GM12878 (cell line): ENCODE measurements at regions not wholly inside any gene's neighbourhood (a gene's known extent, or its start where the extent isn't known, plus 50 kb on each side); places are given as distances from the start of the nearest gene placed in this dataset.

Experiments
- ETV6 ChIP-seq, 2 experiments: fragments of 450-650 bp in 1 of 2; IDR thresholded peaks in 1 of 2; conservative IDR thresholded peaks in 1 of 2; 2 replicates each; pipeline ENCODE4 v1.6.1; 2014; ENCODE audit warnings: antibody characterized with exemption in 1 of 2, borderline replicate concordance in 1 of 2, low read depth in 1 of 2, mild to moderate bottlenecking in 1 of 2, moderate library complexity in 1 of 2
- MYC ChIP-seq: IDR thresholded peaks from 2 replicates; pipeline ENCODE4 v1.6.1; 2011; ENCODE audit warnings: mild to moderate bottlenecking, low read length, moderate library complexity, inconsistent platforms; ENCODE audit not compliant: insufficient read depth, insufficient replicate concordance, insufficient read length, severe bottlenecking
- TBL1XR1 ChIP-seq: IDR thresholded peaks from 2 replicates; pipeline ENCODE4 v1.6.1; 2012; ENCODE audit warnings: low read depth, low read length, improper control_type of control experiment
- ZBED1 ChIP-seq: IDR thresholded peaks from 2 replicates; pipeline ENCODE4 v1.6.1; 2016; ENCODE audit warnings: borderline replicate concordance
- ZNF207 ChIP-seq: fragments of 450-650 bp; IDR thresholded peaks from 2 replicates; pipeline ENCODE4 v1.6.1; 2014; ENCODE audit warnings: antibody characterized with exemption, mild to moderate bottlenecking, borderline replicate concordance
- ZNF274 ChIP-seq: IDR thresholded peaks from one replicate; pipeline ENCODE4 v1.8.0; 2011; ENCODE audit not compliant: insufficient read length, insufficient read depth
- TF ChIP-seq, protein P1 (sequence below): fragments of 450-650 bp; IDR thresholded peaks from 2 replicates; pipeline ENCODE4 v1.6.1; 2017; ENCODE audit warnings: mild to moderate bottlenecking, moderate library complexity
- TF ChIP-seq, protein P2 (sequence below): fragments of 450-650 bp; IDR thresholded peaks from 2 replicates; pipeline ENCODE4 v1.6.1; 2016; ENCODE audit warnings: mild to moderate bottlenecking
- TF ChIP-seq, protein P3 (sequence below): IDR thresholded peaks from 2 replicates; pipeline ENCODE4 v1.6.1; 2012; ENCODE audit warnings: low read depth, low read length, improper control_type of control experiment

DNA sequence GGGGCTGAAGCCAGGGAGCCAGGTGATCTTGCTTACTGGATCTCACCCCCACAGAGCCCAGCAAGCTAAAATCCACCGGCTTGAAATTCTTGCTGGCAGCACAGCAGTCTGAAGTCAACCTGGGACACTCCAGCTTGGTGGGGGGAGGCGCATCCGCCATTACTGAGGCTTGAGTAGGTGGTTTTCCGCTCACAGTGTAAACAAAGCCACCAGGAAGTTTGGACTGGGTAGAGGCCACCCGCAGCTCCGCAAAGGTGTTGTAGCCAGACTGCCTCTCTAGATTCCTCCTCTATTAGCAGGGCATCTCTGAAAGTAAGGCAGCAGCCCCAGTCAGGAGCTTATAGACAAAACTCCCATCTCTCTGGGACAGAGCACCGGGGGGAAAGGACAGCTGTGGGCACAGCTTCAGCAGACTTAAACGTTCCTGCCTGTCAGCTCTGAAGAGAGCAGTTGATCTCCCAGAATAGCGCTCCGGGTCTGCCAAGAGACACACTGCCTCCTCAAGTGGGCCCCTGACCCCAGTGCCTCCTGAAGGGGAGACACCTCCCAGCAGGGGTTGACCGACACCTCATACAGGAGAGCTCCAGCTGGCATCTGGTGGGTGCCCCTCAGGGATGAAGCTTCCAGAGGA is 206.3 kb upstream of the KHDRBS2 start (continued):
- TF ChIP-seq, protein P1, sequence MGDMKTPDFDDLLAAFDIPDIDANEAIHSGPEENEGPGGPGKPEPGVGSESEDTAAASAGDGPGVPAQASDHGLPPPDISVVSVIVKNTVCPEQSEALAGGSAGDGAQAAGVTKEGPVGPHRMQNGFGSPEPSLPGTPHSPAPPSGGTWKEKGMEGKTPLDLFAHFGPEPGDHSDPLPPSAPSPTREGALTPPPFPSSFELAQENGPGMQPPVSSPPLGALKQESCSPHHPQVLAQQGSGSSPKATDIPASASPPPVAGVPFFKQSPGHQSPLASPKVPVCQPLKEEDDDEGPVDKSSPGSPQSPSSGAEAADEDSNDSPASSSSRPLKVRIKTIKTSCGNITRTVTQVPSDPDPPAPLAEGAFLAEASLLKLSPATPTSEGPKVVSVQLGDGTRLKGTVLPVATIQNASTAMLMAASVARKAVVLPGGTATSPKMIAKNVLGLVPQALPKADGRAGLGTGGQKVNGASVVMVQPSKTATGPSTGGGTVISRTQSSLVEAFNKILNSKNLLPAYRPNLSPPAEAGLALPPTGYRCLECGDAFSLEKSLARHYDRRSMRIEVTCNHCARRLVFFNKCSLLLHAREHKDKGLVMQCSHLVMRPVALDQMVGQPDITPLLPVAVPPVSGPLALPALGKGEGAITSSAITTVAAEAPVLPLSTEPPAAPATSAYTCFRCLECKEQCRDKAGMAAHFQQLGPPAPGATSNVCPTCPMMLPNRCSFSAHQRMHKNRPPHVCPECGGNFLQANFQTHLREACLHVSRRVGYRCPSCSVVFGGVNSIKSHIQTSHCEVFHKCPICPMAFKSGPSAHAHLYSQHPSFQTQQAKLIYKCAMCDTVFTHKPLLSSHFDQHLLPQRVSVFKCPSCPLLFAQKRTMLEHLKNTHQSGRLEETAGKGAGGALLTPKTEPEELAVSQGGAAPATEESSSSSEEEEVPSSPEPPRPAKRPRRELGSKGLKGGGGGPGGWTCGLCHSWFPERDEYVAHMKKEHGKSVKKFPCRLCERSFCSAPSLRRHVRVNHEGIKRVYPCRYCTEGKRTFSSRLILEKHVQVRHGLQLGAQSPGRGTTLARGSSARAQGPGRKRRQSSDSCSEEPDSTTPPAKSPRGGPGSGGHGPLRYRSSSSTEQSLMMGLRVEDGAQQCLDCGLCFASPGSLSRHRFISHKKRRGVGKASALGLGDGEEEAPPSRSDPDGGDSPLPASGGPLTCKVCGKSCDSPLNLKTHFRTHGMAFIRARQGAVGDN: no peak
- TF ChIP-seq, protein P2, sequence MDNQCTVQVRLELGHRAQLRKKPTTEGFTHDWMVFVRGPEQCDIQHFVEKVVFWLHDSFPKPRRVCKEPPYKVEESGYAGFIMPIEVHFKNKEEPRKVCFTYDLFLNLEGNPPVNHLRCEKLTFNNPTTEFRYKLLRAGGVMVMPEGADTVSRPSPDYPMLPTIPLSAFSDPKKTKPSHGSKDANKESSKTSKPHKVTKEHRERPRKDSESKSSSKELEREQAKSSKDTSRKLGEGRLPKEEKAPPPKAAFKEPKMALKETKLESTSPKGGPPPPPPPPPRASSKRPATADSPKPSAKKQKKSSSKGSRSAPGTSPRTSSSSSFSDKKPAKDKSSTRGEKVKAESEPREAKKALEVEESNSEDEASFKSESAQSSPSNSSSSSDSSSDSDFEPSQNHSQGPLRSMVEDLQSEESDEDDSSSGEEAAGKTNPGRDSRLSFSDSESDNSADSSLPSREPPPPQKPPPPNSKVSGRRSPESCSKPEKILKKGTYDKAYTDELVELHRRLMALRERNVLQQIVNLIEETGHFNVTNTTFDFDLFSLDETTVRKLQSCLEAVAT: no peak
- TF ChIP-seq ZNF207 (no peak), ZNF274 (no peak), ETV6 (conservative IDR thresholded peaks at IDR 0.05 in 1 of 2, IDR thresholded peaks at IDR 0.05 in 1 of 2; ENCODE audit: borderline replicate concordance in 1 of 2, low read depth in 1 of 2) (no peak), MYC (no peak), ZBED1 (no peak), TBL1XR1 (no peak)
- TF ChIP-seq, protein P3, sequence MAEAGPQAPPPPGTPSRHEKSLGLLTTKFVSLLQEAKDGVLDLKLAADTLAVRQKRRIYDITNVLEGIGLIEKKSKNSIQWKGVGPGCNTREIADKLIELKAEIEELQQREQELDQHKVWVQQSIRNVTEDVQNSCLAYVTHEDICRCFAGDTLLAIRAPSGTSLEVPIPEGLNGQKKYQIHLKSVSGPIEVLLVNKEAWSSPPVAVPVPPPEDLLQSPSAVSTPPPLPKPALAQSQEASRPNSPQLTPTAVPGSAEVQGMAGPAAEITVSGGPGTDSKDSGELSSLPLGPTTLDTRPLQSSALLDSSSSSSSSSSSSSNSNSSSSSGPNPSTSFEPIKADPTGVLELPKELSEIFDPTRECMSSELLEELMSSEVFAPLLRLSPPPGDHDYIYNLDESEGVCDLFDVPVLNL: no peak
